OCI-LY7 (cell line): ENCODE measurements at regions not wholly inside any gene's neighbourhood (a gene's known extent, or its start where the extent isn't known, plus 50 kb on each side); places are given as distances from the start of the nearest gene placed in this dataset.

Source experiments
- BruUV-seq: library from RNA; stranded (reverse); fragments of 400-500 nt; replicated peaks from 2 replicates; lab custom pipeline; 2021; lab: Mats Ljungman, UMichigan
- CTCF ChIA-PET: fragments of 300-600 bp; sonication (Branson Sonifier 250); formaldehyde crosslinking; loops from one replicate; lab custom pipeline; 2022; ENCODE audit warnings: antibody characterized with exemption; ENCODE audit not compliant: unreplicated experiment; lab: Charles Lee
- POLR2A ChIA-PET: fragments of 300-600 bp; sonication (Branson Sonifier 250); formaldehyde crosslinking; loops from one replicate; lab custom pipeline; 2022; ENCODE audit warnings: antibody characterized with exemption; lab: Charles Lee
- DNase-seq: peaks from one replicate; pipeline ENCODE4 v3.0.0-alpha.2; 2015; ENCODE audit warnings: low spot score
- H2AFZ ChIP-seq: fragments of 200-600 bp; sonication (generic), shearing (Covaris generic); 2 replicates; pipeline ENCODE4 v1.6.1; 2014; ENCODE audit warnings: mild to moderate bottlenecking, antibody characterized with exemption, low read length, moderate library complexity
- H3K27ac ChIP-seq: fragments of 200-600 bp; sonication (generic); 2 replicates; pipeline ENCODE4 v1.5.1; 2014; ENCODE audit warnings: mixed run types, low read depth, mild to moderate bottlenecking, moderate library complexity, low read length, inconsistent platforms; ENCODE audit not compliant: poor library complexity, severe bottlenecking
- H3K36me3 ChIP-seq: fragments of 200-600 bp; sonication (generic); 2 replicates; pipeline ENCODE4 v1.6.1; 2014; ENCODE audit warnings: mild to moderate bottlenecking, antibody characterized with exemption, low read length, moderate library complexity, mixed read lengths; ENCODE audit not compliant: insufficient read depth
- H3K4me1 ChIP-seq: fragments of 200-600 bp; sonication (generic); 2 replicates; pipeline ENCODE4 v1.5.1; 2014; ENCODE audit warnings: mild to moderate bottlenecking, low read length; ENCODE audit not compliant: insufficient read depth, poor library complexity, severe bottlenecking
- H3K4me2 ChIP-seq: fragments of 200-600 bp; sonication (generic); 2 replicates; pipeline ENCODE4 v1.6.1; 2014; ENCODE audit warnings: mild to moderate bottlenecking, low read length
- H3K4me3 ChIP-seq: fragments of 200-600 bp; sonication (generic); 2 replicates; pipeline ENCODE4 v1.5.1; 2014; ENCODE audit warnings: mild to moderate bottlenecking, low read depth, low read length; ENCODE audit not compliant: poor library complexity, severe bottlenecking
- H3K79me2 ChIP-seq: fragments of 200-600 bp; sonication (generic); 2 replicates; pipeline ENCODE4 v1.6.1; 2016; ENCODE audit warnings: low read depth, mild to moderate bottlenecking, low read length, moderate library complexity, mixed read lengths; ENCODE audit not compliant: insufficient read depth
- H3K9me2 ChIP-seq: fragments of 200-600 bp; sonication (generic); 2 replicates; pipeline ENCODE4 v1.6.1; 2016; ENCODE audit warnings: mild to moderate bottlenecking, low read length, mixed read lengths; ENCODE audit not compliant: insufficient read depth
- H3K9me3 ChIP-seq: fragments of 200-600 bp; sonication (generic); 2 replicates; pipeline ENCODE4 v1.6.1; 2014; ENCODE audit warnings: mild to moderate bottlenecking, mixed run types, low read length, mixed read lengths
- H4K20me1 ChIP-seq: fragments of 200-600 bp; sonication (generic); 2 replicates; pipeline ENCODE4 v1.6.1; 2014; ENCODE audit warnings: mild to moderate bottlenecking, antibody characterized with exemption, low read length, moderate library complexity, mixed read lengths; ENCODE audit not compliant: insufficient read depth
- CTCF ChIP-seq: fragments of 200-600 bp; sonication (generic); conservative IDR thresholded peaks from 2 replicates; pipeline ENCODE4 v1.5.1; 2014; ENCODE audit warnings: mild to moderate bottlenecking, antibody characterized with exemption, low read length, moderate library complexity, mixed read lengths
- EZH2phosphoT487 ChIP-seq: fragments of 200-600 bp; sonication (generic); IDR thresholded peaks from 2 replicates; pipeline ENCODE4 v1.6.1; 2018; ENCODE audit warnings: low read depth, borderline replicate concordance, mild to moderate bottlenecking, mixed run types, antibody characterized with exemption, low read length, moderate library complexity, mixed read lengths
- intact Hi-C: fragments of 100-400 bp; cut with micrococcal nuclease; formaldehyde crosslinking; loops from one replicate; pipeline ENCODE4 v1.10.0; 2022; ENCODE audit not compliant: unreplicated experiment

GRCh38 chr6:91173186-91173585 is 586.3 kb upstream of the MAP3K7 start:
- H4K20me1 ChIP-seq = no peaks in the 10 kb centered on the region
- H3K36me3 ChIP-seq = no peaks in the 10 kb centered on the region
- no peak overlapping the region for H3K4me3 ChIP-seq
- ChIA-PET POLR2A (no interaction called here), CTCF (no interaction called here)
- H3K9me3 ChIP-seq = no peaks in the 10 kb centered on the region
- no peak overlapping the region for H2AFZ ChIP-seq
- DNase-seq = no peak
- no peaks in the 10 kb centered on the region for H3K9me2 ChIP-seq
- H3K79me2 ChIP-seq = no peaks in the 10 kb centered on the region
- BruUV-seq = no TSS peak
- no peak overlapping the region for H3K4me2 ChIP-seq
- intact Hi-C loops = no loop called here
- H3K27ac ChIP-seq = no peak overlapping the region
- H3K4me1 ChIP-seq = no peaks in the 10 kb centered on the region
- TF ChIP-seq EZH2phosphoT487 = no peak
- no peak for TF ChIP-seq CTCF

GRCh38 chr6:91171754-91172462 is 585.0 kb upstream of the MAP3K7 start:
- ChIA-PET POLR2A (no interaction called here), CTCF (no interaction called here)
- H3K79me2 ChIP-seq = no peaks in the 10 kb centered on the region
- intact Hi-C loops = no loop called here
- no peaks in the 10 kb centered on the region for H3K9me2 ChIP-seq
- no peak overlapping the region for H2AFZ ChIP-seq
- DNase-seq = no peak
- no peaks in the 10 kb centered on the region for H3K36me3 ChIP-seq
- no peak overlapping the region for H3K4me2 ChIP-seq
- H4K20me1 ChIP-seq = no peaks in the 10 kb centered on the region
- no peak overlapping the region for H3K4me3 ChIP-seq
- H3K9me3 ChIP-seq = no peaks in the 10 kb centered on the region
- no TSS peak for BruUV-seq
- H3K4me1 ChIP-seq = no peaks in the 10 kb centered on the region
- no peak overlapping the region for H3K27ac ChIP-seq
- no peak for TF ChIP-seq EZH2phosphoT487
- no peak for TF ChIP-seq CTCF

GRCh38 chr6:91167846-91168245 is 581.0 kb upstream of the MAP3K7 start:
- TF ChIP-seq EZH2phosphoT487 (no peak), CTCF (peak; percentile 35; the same call in 1 of the 2 replicates)
- ChIA-PET CTCF (no interaction called here), POLR2A (no interaction called here)
- Histone ChIP-seq H3K9me2 (no peaks in the 10 kb centered on the region), H2AFZ (no peak overlapping the region), H3K4me3 (no peak overlapping the region), H3K36me3 (no peaks in the 10 kb centered on the region), H3K79me2 (no peaks in the 10 kb centered on the region), H3K27ac (no peak overlapping the region), H3K9me3 (no peaks in the 10 kb centered on the region), H3K4me1 (no peaks in the 10 kb centered on the region), H3K4me2 (no peak overlapping the region), H4K20me1 (no peaks in the 10 kb centered on the region)
- no peak for DNase-seq
- intact Hi-C loops = no loop called here
- no TSS peak for BruUV-seq
